Neuronal stem cell (in vitro differentiated cells): ENCODE measurements at regions not wholly inside any gene's neighbourhood (a gene's known extent, or its start where the extent isn't known, plus 50 kb on each side); places are given as distances from the start of the nearest gene placed in this dataset.
A peak's percentile ranks its signal among the peaks of the same experiment; 100 is the strongest.

Source experiments
- DNase-seq: peaks from one replicate; pipeline ENCODE4 v3.0.0-alpha.2; 2013; ENCODE audit warnings: low spot score
- H2AFZ ChIP-seq: one replicate; pipeline ENCODE4 v1.6.1; 2013; ENCODE audit warnings: mild to moderate bottlenecking, low read length, inconsistent platforms
- H2AK5ac ChIP-seq: 2 replicates; pipeline ENCODE4 v1.6.1; 2013; ENCODE audit warnings: low read depth, mild to moderate bottlenecking, inconsistent platforms, low read length, moderate library complexity, mixed read lengths
- H2BK120ac ChIP-seq: 2 replicates; pipeline ENCODE4 v1.6.1; 2013; ENCODE audit warnings: low read depth, mild to moderate bottlenecking, inconsistent platforms, low read length, moderate library complexity, mixed read lengths
- H2BK12ac ChIP-seq: one replicate; pipeline ENCODE4 v1.6.1; 2013; ENCODE audit warnings: low read length, inconsistent platforms
- H2BK15ac ChIP-seq: 2 replicates; pipeline ENCODE4 v1.6.1; 2013; ENCODE audit warnings: mild to moderate bottlenecking, low read length, inconsistent platforms, mixed read lengths
- H2BK5ac ChIP-seq: one replicate; pipeline ENCODE4 v1.6.1; 2013; ENCODE audit warnings: inconsistent platforms, mild to moderate bottlenecking, low read length, moderate library complexity
- H3K14ac ChIP-seq: one replicate; pipeline ENCODE4 v1.6.1; 2013; ENCODE audit warnings: low read length, inconsistent platforms
- H3K18ac ChIP-seq: 2 replicates; pipeline ENCODE4 v1.6.1; 2013; ENCODE audit warnings: low read length, inconsistent platforms
- H3K23ac ChIP-seq: 2 replicates; pipeline ENCODE4 v1.6.1; 2013; ENCODE audit warnings: low read depth, mild to moderate bottlenecking, mixed read lengths, low read length, inconsistent platforms; ENCODE audit not compliant: poor library complexity
- H3K27ac ChIP-seq: replicated peaks from 3 replicates; pipeline ENCODE4 v1.5.1; 2013; ENCODE audit warnings: low read length, inconsistent platforms
- H3K27me3 ChIP-seq, 3 experiments: 2 replicates each; pipeline ENCODE4 v1.6.1; 2013; ENCODE audit warnings: low read length in 3 of 3, mild to moderate bottlenecking in 2 of 3, inconsistent platforms in 1 of 3, low read depth in 1 of 3, mixed read lengths in 1 of 3, moderate library complexity in 1 of 3; ENCODE audit not compliant: control insufficient read depth in 3 of 3, insufficient read depth in 3 of 3
- H3K36me3 ChIP-seq, 2 donors: replicated peaks in 1 of 2; 2 replicates each; pipeline ENCODE4 v1.6.1; 2013; ENCODE audit warnings: low read length in 2 of 2; ENCODE audit not compliant: control insufficient read depth in 2 of 2, insufficient read depth in 2 of 2
- H3K4ac ChIP-seq: 2 replicates; pipeline ENCODE4 v1.6.1; 2013; ENCODE audit warnings: inconsistent platforms, mild to moderate bottlenecking, low read length, moderate library complexity
- H3K4me1 ChIP-seq, 2 donors: 1 replicate in 1 of 2; 2 replicates in 1 of 2; pipeline ENCODE4 v1.6.1; 2013; ENCODE audit warnings: low read length in 2 of 2, low read depth in 1 of 2; ENCODE audit not compliant: control insufficient read depth in 2 of 2, insufficient read depth in 1 of 2
- H3K4me2 ChIP-seq: one replicate; pipeline ENCODE4 v1.6.1; 2013; ENCODE audit warnings: mild to moderate bottlenecking, low read length, inconsistent platforms; ENCODE audit not compliant: insufficient read depth, poor library complexity, severe bottlenecking
- H3K4me3 ChIP-seq, 2 donors: 2 replicates each; pipeline ENCODE4 v1.5.1; 2013; ENCODE audit warnings: low read length in 2 of 2, mild to moderate bottlenecking in 2 of 2, inconsistent platforms in 1 of 2, moderate library complexity in 1 of 2
- H3K79me1 ChIP-seq: one replicate; pipeline ENCODE4 v1.6.1; 2013; ENCODE audit warnings: low read depth, mild to moderate bottlenecking, inconsistent platforms, low read length, moderate library complexity
- H3K9ac ChIP-seq: one replicate; pipeline ENCODE4 v1.6.1; 2013; ENCODE audit warnings: mild to moderate bottlenecking, low read depth, low read length, inconsistent platforms; ENCODE audit not compliant: poor library complexity
- H3K9me3 ChIP-seq, 2 donors: replicated peaks in 1 of 2; 2 replicates each; pipeline versions ENCODE3 to v1.6.1; 2013; ENCODE audit warnings: low read length in 2 of 2, mild to moderate bottlenecking in 2 of 2, inconsistent platforms in 1 of 2, low read depth in 1 of 2, mixed read lengths in 1 of 2, moderate library complexity in 1 of 2; ENCODE audit not compliant: control insufficient read depth in 2 of 2, insufficient read depth in 1 of 2
- H4K8ac ChIP-seq: one replicate; pipeline ENCODE4 v1.6.1; 2013; ENCODE audit warnings: low read depth, mild to moderate bottlenecking, inconsistent platforms, low read length, moderate library complexity
- H4K91ac ChIP-seq: one replicate; pipeline ENCODE4 v1.6.1; 2013; ENCODE audit warnings: low read length, low read depth, mild to moderate bottlenecking, inconsistent platforms; ENCODE audit not compliant: poor library complexity
- WGBS, 2 donors: extraction: QIAGEN DNeasy Blood & Tissue Kit; methylation state at CpG; one replicate each; pipeline ENCODE4 v1.1.7; 2013; ENCODE audit warnings: missing lambda C conversion rate in 2 of 2, mixed read lengths in 1 of 2; ENCODE audit not compliant: insufficient read length in 2 of 2, insufficient replicate concordance in 1 of 2; ENCODE audit errors: extremely low coverage in 2 of 2; 5-methylcytosine and 5-hydroxymethylcytosine counted together

DNA sequence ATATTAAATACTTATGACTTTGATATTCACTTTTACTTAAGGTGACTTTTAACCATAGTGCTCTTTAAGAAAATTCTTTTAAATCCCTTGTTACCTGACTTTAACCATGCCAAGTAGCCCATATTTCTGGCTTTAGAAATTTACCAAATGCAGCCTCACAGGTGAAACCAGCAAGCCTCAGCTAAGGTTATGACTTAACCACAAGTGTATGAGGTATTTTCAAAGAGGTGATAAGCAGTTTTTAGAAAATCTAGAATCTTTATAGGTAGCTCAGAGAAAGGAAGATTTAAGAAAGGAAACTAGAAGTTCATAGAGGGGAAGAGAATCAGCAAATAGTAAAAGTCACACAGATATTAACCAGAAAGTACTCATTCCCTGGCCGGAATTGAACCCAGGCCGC lies 661.9 kb upstream of the GJE1 start:
- Histone ChIP-seq H2BK15ac (no peak overlapping the region), H3K9ac (no peak overlapping the region), H2AFZ (no peak overlapping the region), H3K9me3 (peaks cover 0 to 5% of the 10 kb centered on the region in 2 donors), H4K91ac (no peak overlapping the region), H2BK120ac (no peak overlapping the region), H3K27me3 (no peaks in the 10 kb centered on the region), H2AK5ac (no peak overlapping the region), H2BK12ac (no peak overlapping the region), H3K4ac (no peak overlapping the region), H4K8ac (no peak overlapping the region), H3K18ac (no peak overlapping the region), H3K79me1 (peaks cover 1% of the 10 kb centered on the region), H3K27ac (no peak overlapping the region), H3K14ac (no peak overlapping the region), H3K4me1 (peaks cover 5 to 14% of the 10 kb centered on the region in 2 donors), H3K4me3 (no peak overlapping the region), H3K23ac (no peak overlapping the region), H2BK5ac (no peak overlapping the region), H3K36me3 (peaks cover 0 to 2% of the 10 kb centered on the region in 2 donors), H3K4me2 (no peak overlapping the region)
- no CpG with 5 or more reads among the region's 2 CpGs for WGBS, 2 donors
- no peak for DNase-seq

DNA sequence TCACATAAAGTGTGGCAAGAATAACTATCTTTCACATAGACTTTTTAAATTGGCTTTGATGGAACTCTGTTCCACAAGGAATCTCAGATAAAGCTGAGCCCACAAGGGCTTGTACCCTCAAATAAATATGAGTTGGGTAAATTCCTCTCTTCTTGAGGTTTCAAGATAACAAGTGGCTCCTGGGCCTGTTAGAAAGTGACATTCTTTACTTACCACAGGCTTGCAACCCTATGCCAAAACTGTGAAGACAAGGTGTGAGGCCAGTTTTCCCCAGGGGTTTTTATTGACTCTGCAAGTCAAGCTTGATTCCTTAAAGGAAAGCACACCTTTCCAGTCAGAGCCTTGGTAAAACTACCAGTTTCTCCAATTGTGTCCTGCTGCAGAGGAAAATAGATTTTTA lies 664.8 kb upstream of the GJE1 start:
- Histone ChIP-seq H3K4ac (no peak overlapping the region), H3K9me3 (peaks cover 0 to 5% of the 10 kb centered on the region in 2 donors), H3K79me1 (peaks cover 1% of the 10 kb centered on the region), H4K8ac (no peak overlapping the region), H2AK5ac (no peak overlapping the region), H2BK120ac (no peak overlapping the region), H3K14ac (no peak overlapping the region), H3K18ac (no peak overlapping the region), H3K4me2 (no peak overlapping the region), H3K4me1 (peaks cover 5 to 24% of the 10 kb centered on the region in 2 donors), H3K27me3 (no peaks in the 10 kb centered on the region), H2BK5ac (no peak overlapping the region), H2BK15ac (no peak overlapping the region), H2AFZ (no peak overlapping the region), H3K36me3 (peaks cover 0 to 2% of the 10 kb centered on the region in 2 donors), H3K9ac (no peak overlapping the region), H3K4me3 (no peak overlapping the region), H4K91ac (no peak overlapping the region), H3K23ac (no peak overlapping the region), H3K27ac (no peak overlapping the region), H2BK12ac (no peak overlapping the region)
- DNase-seq = no peak

DNA sequence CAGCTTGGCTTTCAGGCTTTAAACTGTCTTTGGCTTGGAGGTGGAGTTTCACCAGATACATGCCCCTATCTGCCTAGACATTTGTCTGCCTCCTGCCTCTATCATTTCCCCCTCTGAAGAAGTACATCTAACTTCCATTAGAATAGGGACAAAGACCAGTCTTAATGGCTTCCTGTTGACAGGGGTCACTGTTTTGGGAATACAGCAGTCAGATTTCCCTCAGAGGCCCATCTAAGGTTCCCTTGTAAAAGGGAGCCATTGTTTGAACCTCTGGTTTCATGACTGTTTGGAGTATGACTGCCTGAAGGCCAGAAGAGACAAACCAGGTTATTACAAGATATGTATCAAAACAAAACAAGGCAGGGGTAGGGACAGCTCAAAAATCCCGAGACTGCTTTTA lies 665.7 kb upstream of the GJE1 start:
- Histone ChIP-seq H3K18ac (no peak overlapping the region), H3K4me2 (no peak overlapping the region), H3K79me1 (peaks cover 1% of the 10 kb centered on the region), H3K4me1 (peaks cover 4 to 17% of the 10 kb centered on the region in 2 donors), H2AK5ac (no peak overlapping the region), H2BK120ac (no peak overlapping the region), H4K91ac (no peak overlapping the region), H3K9ac (no peak overlapping the region), H2BK12ac (no peak overlapping the region), H3K14ac (no peak overlapping the region), H3K4me3 (no peak overlapping the region), H3K27ac (no peak overlapping the region), H2BK15ac (no peak overlapping the region), H3K9me3 (peaks cover 0 to 5% of the 10 kb centered on the region in 2 donors), H3K27me3 (no peaks in the 10 kb centered on the region), H4K8ac (no peak overlapping the region), H2AFZ (peak overlapping the region; percentile 72), H2BK5ac (no peak overlapping the region), H3K4ac (no peak overlapping the region), H3K23ac (no peak overlapping the region), H3K36me3 (peaks cover 0 to 2% of the 10 kb centered on the region in 2 donors)
- DNase-seq = no peak
- no CpG with 5 or more reads among the region's 1 CpG for WGBS, 2 donors

DNA sequence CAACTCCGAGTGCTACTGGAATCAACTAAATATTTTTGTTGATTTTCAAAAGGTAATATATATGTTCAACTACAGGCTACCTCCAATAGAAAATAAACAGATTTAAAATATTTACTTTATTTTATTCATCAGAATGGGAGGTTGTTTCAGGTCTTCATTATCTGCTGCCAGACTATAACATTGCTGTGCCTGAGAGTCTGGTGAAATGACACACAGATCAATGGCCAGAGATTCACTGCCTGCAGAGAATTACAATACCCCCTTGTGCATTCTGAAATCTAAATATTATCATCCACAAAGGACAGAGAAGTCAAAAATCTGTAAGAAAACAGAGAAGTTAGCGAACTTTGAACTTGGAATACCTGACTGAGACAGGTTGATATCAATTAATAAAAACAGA lies 667.8 kb upstream of the GJE1 start:
- no peak overlapping the region for H3K18ac ChIP-seq
- H3K4me2 ChIP-seq = no peak overlapping the region
- H4K91ac ChIP-seq = no peak overlapping the region
- no peak overlapping the region for H4K8ac ChIP-seq
- no peaks in the 10 kb centered on the region for H3K36me3 ChIP-seq
- no peak overlapping the region for H2BK5ac ChIP-seq
- H3K27me3 ChIP-seq = no peaks in the 10 kb centered on the region
- H2AK5ac ChIP-seq = no peak overlapping the region
- no peak overlapping the region for H3K14ac ChIP-seq
- H2AFZ ChIP-seq = no peak overlapping the region
- peaks cover 1% of the 10 kb centered on the region for H3K79me1 ChIP-seq
- H3K9ac ChIP-seq = no peak overlapping the region
- H3K4me3 ChIP-seq = no peak overlapping the region
- no peak overlapping the region for H3K23ac ChIP-seq
- H3K4ac ChIP-seq = no peak overlapping the region
- WGBS, 2 donors = no CpG with 5 or more reads among the region's 2 CpGs
- peaks cover 0 to 12% of the 10 kb centered on the region in 2 donors for H3K4me1 ChIP-seq
- H2BK15ac ChIP-seq = no peak overlapping the region
- no peak overlapping the region for H2BK120ac ChIP-seq
- H2BK12ac ChIP-seq = no peak overlapping the region
- no peaks in the 10 kb centered on the region for H3K9me3 ChIP-seq
- no peak for DNase-seq
- H3K27ac ChIP-seq = no peak overlapping the region
